ENCODE measurements at regions not wholly inside any gene's neighbourhood (a gene's known extent, or its start where the extent isn't known, plus 50 kb on each side); places are given as distances from the start of the nearest gene placed in this dataset.

DNA sequence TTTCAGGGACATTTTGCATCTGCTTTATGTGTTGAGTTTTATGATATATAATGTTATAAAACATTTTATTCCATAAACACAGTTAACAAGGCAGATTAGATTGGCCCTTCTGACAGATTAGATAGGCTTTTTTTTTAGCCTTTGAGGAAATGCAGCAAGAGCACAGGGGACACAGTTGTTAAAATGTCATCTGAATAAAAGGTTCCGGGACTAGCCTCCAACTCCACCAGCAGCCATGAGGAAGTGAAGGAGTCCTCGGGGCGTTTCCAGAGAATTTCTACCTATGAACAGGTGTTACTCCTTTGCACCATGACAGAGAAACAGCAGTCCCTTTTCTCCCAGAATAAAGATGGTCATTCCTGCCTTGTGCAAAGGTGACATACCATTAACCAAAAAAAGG is 167.8 kb upstream of the KBTBD8 start:
- no peak for TF ChIP-seq CTCF (IDR thresholded peaks at IDR 0.05)
- TF ChIP-seq POLR2AphosphoS5 (IDR thresholded peaks at IDR 0.05) = peak in 2 of 3 donors; percentile 7 to 9
- Histone ChIP-seq H3K9me3 (no peaks in the 10 kb centered on the region), H3K27me3 (no peaks in the 10 kb centered on the region), H3K4me1 (peaks cover 0 to 16% (median 7%) of the 10 kb centered on the region in 4 donors), H3K27ac (peak overlapping the region; percentile 32 to 58 (median 40)), H3K4me3 (no peak overlapping the region), H3K36me3 (no peaks in the 10 kb centered on the region)
- 27 to 33% methylated on average over 1 to 3 of the region's 3 CpGs for WGBS, 2 donors (ENCODE audit: low coverage in 1 of 2)
- peak; percentile 62 for DNase-seq
- intact Hi-C loops (cut with DNase I; ENCODE audit: low total_unique reads) = loop anchor here (5.0 kb wide), 1 partner anchor 573 kb away; no protein-coding TSS in a partner anchor
- in situ Hi-C loops (cut with MboI; ENCODE audit: low pct_ligation_motif_present in 1 of 4, low pct_unique_long_range_greater_than_20kb in 1 of 4, low sequenced_read_pairs in 3 of 4) = no loop called here

DNA sequence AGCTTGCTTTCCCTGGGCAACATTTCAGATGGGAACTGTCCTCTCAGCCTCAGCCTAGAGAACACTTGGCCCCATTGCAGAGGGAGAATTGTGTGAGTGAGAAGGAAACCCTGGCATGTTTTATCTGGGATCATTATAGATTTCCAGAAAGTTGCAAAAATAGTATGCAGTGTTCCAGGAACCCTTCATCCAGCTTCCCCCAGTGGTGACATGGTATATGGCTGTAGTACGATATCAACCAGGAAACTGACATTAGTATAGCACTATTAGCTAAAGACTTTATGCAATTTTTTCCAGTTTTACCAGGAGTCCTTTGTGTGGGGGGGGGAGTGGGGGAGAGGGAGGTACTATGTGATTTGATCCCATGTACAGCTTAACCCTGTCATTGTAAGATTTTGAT is 166.2 kb upstream of the KBTBD8 start:
- Histone ChIP-seq H3K9me3 (no peaks in the 10 kb centered on the region), H3K4me1 (peaks cover 0 to 20% (median 10%) of the 10 kb centered on the region in 4 donors), H3K27me3 (no peaks in the 10 kb centered on the region), H3K4me3 (no peak overlapping the region), H3K36me3 (no peaks in the 10 kb centered on the region), H3K27ac (peak overlapping the region in 1 of 4 donors; percentile 18)
- in situ Hi-C loops (cut with MboI; ENCODE audit: low pct_ligation_motif_present in 1 of 4, low pct_unique_long_range_greater_than_20kb in 1 of 4, low sequenced_read_pairs in 3 of 4) = no loop called here
- intact Hi-C loops (cut with DNase I; ENCODE audit: low total_unique reads) = loop anchor here (5.0 kb wide), 1 partner anchor 575 kb away; no protein-coding TSS in a partner anchor
- no peak for DNase-seq
- 89 to 100% methylated on average over 1 of the region's 1 CpG for WGBS, 2 donors (ENCODE audit: low coverage in 1 of 2)
- TF ChIP-seq CTCF (IDR thresholded peaks at IDR 0.05) = no peak
- TF ChIP-seq EP300 (IDR thresholded peaks at IDR 0.05; ENCODE audit: low read depth) = no peak
- no peak for TF ChIP-seq POLR2AphosphoS5 (IDR thresholded peaks at IDR 0.05)
- TF ChIP-seq POLR2A (IDR thresholded peaks at IDR 0.05) = no peak

- WGBS, 2 donors (ENCODE audit: low coverage in 1 of 2) = 76 to 78% methylated on average over 5 of the region's 5 CpGs
- in situ Hi-C loops (cut with MboI; ENCODE audit: low pct_ligation_motif_present in 1 of 4, low pct_unique_long_range_greater_than_20kb in 1 of 4, low sequenced_read_pairs in 3 of 4) (no loop called here), intact Hi-C loops (cut with DNase I; ENCODE audit: low total_unique reads) (no loop called here)
- Histone ChIP-seq H3K4me1 (peaks cover 0 to 9% (median 3%) of the 10 kb centered on the region in 4 donors), H3K36me3 (no peaks in the 10 kb centered on the region), H3K9me3 (no peaks in the 10 kb centered on the region), H3K27ac (no peak overlapping the region), H3K27me3 (no peaks in the 10 kb centered on the region), H3K4me3 (no peak overlapping the region)
- TF ChIP-seq CTCF (IDR thresholded peaks at IDR 0.05) (peak; percentile 11 to 19 (median 16)), EP300 (IDR thresholded peaks at IDR 0.05; ENCODE audit: low read depth) (no peak)
- DNase-seq = no peak
Measured at GRCh38 chr3:66836363-66837152, 161.5 kb upstream of the KBTBD8 start.

GRCh38 chr3:66838704-66839103 is 159.4 kb upstream of the KBTBD8 start:
- no peaks in the 10 kb centered on the region for H3K27me3 ChIP-seq
- no peaks in the 10 kb centered on the region for H3K9me3 ChIP-seq
- intact Hi-C loops (cut with DNase I; ENCODE audit: low total_unique reads) (no loop called here), in situ Hi-C loops (cut with MboI; ENCODE audit: low pct_ligation_motif_present in 1 of 4, low pct_unique_long_range_greater_than_20kb in 1 of 4, low sequenced_read_pairs in 3 of 4) (no loop called here)
- DNase-seq = no peak
- no peak overlapping the region for H3K27ac ChIP-seq
- 93 to 94% methylated on average over 3 to 8 of the region's 8 CpGs for WGBS, 2 donors (ENCODE audit: low coverage in 1 of 2)
- TF ChIP-seq EP300 (IDR thresholded peaks at IDR 0.05; ENCODE audit: low read depth) (no peak), CTCF (IDR thresholded peaks at IDR 0.05) (no peak), POLR2AphosphoS5 (IDR thresholded peaks at IDR 0.05) (no peak), POLR2A (IDR thresholded peaks at IDR 0.05) (no peak)
- peaks cover 0 to 8% (median 3%) of the 10 kb centered on the region in 4 donors for H3K4me1 ChIP-seq
- no peaks in the 10 kb centered on the region for H3K36me3 ChIP-seq
- no peak overlapping the region for H3K4me3 ChIP-seq

Measured in transverse colon (tissue), 4 donors.